ENCODE measurements at regions not wholly inside any gene's neighbourhood (a gene's known extent, or its start where the extent isn't known, plus 50 kb on each side); places are given as distances from the start of the nearest gene placed in this dataset.

DNA sequence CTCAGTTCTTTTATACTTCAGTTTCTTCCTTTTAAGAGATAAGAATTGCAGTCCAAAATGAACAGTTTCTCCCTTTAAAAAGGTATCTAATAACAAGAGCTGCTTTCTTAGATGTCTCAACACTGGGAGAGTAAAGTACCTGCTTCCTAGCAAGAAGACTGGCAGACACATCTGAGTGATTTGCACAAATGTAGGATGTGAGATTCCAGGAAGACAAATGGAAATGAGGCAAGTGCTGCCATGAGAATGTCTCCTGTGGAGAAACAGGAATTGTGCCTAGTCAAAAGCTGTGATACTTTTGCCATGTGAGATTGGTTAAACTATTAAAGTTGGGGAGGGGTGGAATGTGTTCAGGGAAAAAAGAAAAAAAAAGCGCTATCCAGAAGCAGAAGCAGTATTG, 159.1 kb downstream of the HTR1A start:
- TF ChIP-seq ZNF274 (IDR thresholded peaks at IDR 0.05; ENCODE audit: insufficient read depth, insufficient read length), result no peak
- TF ChIP-seq, protein P1, sequence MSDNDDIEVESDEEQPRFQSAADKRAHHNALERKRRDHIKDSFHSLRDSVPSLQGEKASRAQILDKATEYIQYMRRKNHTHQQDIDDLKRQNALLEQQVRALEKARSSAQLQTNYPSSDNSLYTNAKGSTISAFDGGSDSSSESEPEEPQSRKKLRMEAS (IDR thresholded peaks at IDR 0.05; ENCODE audit: low read depth, low read length), result no peak
- TF ChIP-seq, protein P2, sequence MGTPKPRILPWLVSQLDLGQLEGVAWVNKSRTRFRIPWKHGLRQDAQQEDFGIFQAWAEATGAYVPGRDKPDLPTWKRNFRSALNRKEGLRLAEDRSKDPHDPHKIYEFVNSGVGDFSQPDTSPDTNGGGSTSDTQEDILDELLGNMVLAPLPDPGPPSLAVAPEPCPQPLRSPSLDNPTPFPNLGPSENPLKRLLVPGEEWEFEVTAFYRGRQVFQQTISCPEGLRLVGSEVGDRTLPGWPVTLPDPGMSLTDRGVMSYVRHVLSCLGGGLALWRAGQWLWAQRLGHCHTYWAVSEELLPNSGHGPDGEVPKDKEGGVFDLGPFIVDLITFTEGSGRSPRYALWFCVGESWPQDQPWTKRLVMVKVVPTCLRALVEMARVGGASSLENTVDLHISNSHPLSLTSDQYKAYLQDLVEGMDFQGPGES (IDR thresholded peaks at IDR 0.05), result no peak
- TF ChIP-seq, protein P3, sequence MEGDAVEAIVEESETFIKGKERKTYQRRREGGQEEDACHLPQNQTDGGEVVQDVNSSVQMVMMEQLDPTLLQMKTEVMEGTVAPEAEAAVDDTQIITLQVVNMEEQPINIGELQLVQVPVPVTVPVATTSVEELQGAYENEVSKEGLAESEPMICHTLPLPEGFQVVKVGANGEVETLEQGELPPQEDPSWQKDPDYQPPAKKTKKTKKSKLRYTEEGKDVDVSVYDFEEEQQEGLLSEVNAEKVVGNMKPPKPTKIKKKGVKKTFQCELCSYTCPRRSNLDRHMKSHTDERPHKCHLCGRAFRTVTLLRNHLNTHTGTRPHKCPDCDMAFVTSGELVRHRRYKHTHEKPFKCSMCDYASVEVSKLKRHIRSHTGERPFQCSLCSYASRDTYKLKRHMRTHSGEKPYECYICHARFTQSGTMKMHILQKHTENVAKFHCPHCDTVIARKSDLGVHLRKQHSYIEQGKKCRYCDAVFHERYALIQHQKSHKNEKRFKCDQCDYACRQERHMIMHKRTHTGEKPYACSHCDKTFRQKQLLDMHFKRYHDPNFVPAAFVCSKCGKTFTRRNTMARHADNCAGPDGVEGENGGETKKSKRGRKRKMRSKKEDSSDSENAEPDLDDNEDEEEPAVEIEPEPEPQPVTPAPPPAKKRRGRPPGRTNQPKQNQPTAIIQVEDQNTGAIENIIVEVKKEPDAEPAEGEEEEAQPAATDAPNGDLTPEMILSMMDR (IDR thresholded peaks at IDR 0.05 in 2 of 3, conservative IDR thresholded peaks at IDR 0.05 in 1 of 3; ENCODE audit: control insufficient read depth in 2 of 3, extremely low read depth in 1 of 3, insufficient read depth in 1 of 3, low read depth in 3 of 3, low read length in 3 of 3), result no peak
- no peak for TF ChIP-seq TAF1 (IDR thresholded peaks at IDR 0.05; ENCODE audit: borderline replicate concordance, low read depth, low read length)
- TF ChIP-seq JUNB (IDR thresholded peaks at IDR 0.05), result no peak
- no peak for TF ChIP-seq POLR2AphosphoS5 (IDR thresholded peaks at IDR 0.05; ENCODE audit: low read length)
- TF ChIP-seq RAD21 (IDR thresholded peaks at IDR 0.05; ENCODE audit: insufficient read depth, low read depth, low read length), result no peak
- TF ChIP-seq, protein P4, sequence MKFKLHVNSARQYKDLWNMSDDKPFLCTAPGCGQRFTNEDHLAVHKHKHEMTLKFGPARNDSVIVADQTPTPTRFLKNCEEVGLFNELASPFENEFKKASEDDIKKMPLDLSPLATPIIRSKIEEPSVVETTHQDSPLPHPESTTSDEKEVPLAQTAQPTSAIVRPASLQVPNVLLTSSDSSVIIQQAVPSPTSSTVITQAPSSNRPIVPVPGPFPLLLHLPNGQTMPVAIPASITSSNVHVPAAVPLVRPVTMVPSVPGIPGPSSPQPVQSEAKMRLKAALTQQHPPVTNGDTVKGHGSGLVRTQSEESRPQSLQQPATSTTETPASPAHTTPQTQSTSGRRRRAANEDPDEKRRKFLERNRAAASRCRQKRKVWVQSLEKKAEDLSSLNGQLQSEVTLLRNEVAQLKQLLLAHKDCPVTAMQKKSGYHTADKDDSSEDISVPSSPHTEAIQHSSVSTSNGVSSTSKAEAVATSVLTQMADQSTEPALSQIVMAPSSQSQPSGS (IDR thresholded peaks at IDR 0.05; ENCODE audit: low read length), result no peak
- no peak for TF ChIP-seq EZH2 (IDR thresholded peaks at IDR 0.05; ENCODE audit: borderline replicate concordance, control insufficient read depth, low read depth, low read length)

Data from GM12878 (cell line).